ENCODE measurements at regions not wholly inside any gene's neighbourhood (a gene's known extent, or its start where the extent isn't known, plus 50 kb on each side); places are given as distances from the start of the nearest gene placed in this dataset.
"Not testable (repeated sequence)": the region's sequence is repeated elsewhere in the genome, so short reads cannot be mapped to it uniquely, and the experiment has no call there.

DNA sequence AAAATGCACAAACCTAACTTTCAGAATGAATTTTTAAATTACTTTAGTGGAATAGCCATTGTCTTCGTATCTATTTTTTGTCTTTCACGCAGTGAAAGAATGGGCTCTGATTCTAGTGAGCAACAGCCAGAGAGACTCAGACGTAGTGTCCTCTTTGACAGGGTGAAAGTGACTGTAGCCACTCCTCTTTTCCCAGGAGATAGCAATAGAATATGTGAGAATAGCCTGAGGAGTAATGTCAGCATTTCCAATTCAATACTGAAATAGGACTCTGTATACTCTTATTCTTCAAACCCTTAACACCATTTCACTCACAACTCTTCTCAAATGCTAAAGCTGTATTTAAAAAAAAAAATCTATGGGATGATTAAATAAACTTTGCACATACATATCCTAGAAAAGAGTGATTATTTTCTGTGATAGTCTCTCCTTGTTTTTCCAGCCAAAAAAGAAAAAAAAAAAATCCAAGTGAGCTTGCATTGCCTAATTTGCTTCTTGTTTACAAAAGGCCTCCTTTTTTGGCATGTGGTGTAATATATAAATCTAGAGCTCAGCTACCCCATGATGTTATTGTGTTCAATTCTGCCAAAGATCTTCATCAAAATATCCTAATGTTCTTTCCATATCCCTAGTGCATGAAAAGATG lies 626.1 kb upstream of the SLITRK6 start:
- no peak for DNase-seq (ENCODE audit: low spot score)

GRCh38 chr13:86426437-86426836 lies 627.2 kb upstream of the SLITRK6 start:
- no peak for DNase-seq (ENCODE audit: low spot score)

- no peak for DNase-seq (ENCODE audit: low spot score)
Measured at GRCh38 chr13:86429756-86430155, 630.5 kb upstream of the SLITRK6 start.

GRCh38 chr13:86438034-86438433 lies 638.8 kb upstream of the SLITRK6 start:
- no peak for DNase-seq (ENCODE audit: low spot score)

GRCh38 chr13:86445206-86445605 lies 646.0 kb upstream of the SLITRK6 start:
- no peak for DNase-seq (ENCODE audit: low spot score)

- no peak for DNase-seq (ENCODE audit: low spot score)
Measured at GRCh38 chr13:86445672-86446071, 646.5 kb upstream of the SLITRK6 start.

GRCh38 chr13:86446311-86446710 lies 647.1 kb upstream of the SLITRK6 start:
- DNase-seq (ENCODE audit: low spot score): no peak

DNA sequence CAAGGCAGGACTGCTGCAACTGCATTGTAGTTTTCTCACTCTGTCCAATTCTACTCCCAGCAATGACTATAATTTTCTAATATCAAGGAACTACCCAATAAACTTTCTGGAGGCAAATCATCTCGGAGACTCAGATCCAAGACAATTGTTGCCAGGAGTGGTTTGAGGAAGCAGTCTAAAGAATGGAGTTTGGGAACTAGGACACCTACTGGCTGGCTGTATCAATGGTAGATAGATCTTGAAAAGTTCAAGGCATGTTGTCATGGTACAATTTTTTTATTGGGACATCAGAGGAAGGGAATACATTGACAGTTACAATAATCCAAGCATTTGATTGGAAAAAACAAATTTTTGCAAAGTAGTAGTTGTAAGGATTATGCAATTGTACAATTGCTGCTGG lies 648.3 kb upstream of the SLITRK6 start:
- no peak for DNase-seq (ENCODE audit: low spot score)

- no peak for DNase-seq (ENCODE audit: low spot score)
Measured at GRCh38 chr13:86462011-86462410, 662.8 kb upstream of the SLITRK6 start.

DNA sequence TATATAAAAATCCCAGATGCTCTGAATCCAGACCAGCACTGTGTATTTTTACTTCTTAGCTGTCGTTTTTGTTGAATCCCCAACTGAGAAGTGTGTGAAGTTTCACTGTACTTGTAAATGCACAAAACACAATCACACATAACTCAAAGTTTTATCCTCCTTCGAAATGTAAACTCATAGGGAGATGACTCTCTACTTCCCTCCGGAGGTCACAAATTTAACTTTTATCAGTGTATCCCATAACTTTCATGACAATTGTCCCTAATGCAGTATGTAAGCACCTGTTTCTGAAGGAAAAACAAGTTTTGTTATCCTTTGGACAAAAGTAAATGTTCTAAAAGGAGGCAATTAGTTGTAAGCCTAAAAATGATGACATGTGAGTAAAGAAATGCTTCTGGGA lies 665.0 kb upstream of the SLITRK6 start:
- DNase-seq (ENCODE audit: low spot score): no peak

- DNase-seq (ENCODE audit: low spot score): no peak
Measured at GRCh38 chr13:86474971-86475370, 675.8 kb upstream of the SLITRK6 start.

- DNase-seq (ENCODE audit: low spot score): no peak
Measured at GRCh38 chr13:86476656-86477055, 677.4 kb upstream of the SLITRK6 start.

DNA sequence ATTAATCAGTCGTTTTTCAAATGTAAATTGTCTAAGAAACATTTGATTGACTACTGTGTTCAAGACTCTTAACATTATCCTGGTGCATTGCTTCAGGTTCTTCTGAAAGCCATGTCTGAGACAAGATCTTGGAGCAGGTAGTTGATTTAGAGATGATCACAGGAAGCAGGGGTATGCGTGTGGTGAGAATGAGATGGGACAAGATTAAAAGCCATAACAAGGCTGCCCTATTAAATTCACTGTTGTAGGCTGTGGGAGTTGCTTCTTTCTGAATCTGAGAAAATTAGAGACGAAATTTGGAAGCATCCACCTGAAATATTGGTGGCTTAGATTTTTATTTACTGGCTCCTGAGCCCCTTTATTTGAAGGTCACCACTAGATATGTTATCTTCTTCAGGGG lies 687.4 kb upstream of the SLITRK6 start:
- DNase-seq (ENCODE audit: low spot score): no peak

DNA sequence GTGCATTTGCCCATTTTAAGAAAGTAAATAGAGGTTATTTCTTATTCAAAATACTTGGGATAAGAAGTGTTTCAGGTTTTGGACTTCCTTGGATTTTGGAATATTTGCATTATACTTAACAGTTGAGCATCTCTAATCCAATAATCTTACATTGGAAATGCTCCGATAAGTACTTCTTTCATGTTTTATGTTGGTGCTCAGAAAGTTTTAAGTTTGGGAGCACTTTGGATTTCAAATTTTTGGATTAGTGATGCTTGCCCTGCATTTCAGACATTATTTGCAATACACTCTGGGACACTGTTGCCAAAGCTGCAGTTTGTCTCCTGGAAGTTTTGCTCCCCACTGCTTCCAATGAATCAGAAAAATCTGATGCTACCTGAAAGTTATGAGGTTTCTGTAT lies 691.9 kb upstream of the SLITRK6 start:
- DNase-seq (ENCODE audit: low spot score): no peak

- not testable (repeated sequence) for DNase-seq (ENCODE audit: low spot score)
Measured at GRCh38 chr13:86501931-86502330, 702.7 kb upstream of the SLITRK6 start.

DNA sequence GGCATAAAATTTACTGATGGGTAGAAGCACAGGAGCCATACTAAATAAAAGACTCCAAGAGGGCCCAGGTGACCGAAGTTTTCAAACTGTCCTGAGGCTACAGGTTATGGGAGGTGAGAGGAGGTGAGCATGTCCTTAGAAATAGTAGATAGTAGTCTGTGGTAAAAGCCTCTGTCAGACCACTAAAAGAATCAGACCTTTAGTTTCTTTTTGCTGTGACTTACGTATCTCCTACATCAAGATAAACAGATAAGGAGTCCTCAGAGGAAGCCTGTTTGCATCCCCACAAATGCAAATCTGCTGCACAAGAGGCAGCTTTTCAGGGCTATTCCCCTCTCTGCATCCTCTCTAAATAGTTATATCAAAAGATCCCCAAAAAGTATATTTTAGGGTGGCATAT lies 711.6 kb upstream of the SLITRK6 start:
- DNase-seq (ENCODE audit: low spot score): no peak

DNA sequence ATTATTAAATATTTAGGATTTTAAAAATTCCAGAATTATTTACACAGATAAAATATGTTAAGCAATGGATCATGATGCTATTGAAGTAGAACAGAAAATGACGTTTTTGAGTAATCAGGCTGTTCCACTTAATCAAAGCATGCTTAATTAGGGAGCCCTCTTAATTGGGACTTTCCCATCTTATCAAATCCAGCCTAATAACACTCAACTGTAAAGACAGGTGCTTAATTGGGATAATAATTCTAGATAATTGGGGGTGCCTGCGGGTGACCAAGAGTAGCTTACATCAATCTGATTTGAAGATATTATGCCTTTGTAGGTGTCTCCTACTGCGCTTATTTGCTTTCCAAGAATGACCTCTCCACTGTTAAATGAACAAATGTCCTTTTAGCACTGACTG lies 742.2 kb upstream of the SLITRK6 start:
- no peak for DNase-seq (ENCODE audit: low spot score)

GRCh38 chr13:86554066-86554465 lies 754.8 kb upstream of the SLITRK6 start:
- DNase-seq (ENCODE audit: low spot score): no peak

- DNase-seq (ENCODE audit: low spot score): no peak
Measured at GRCh38 chr13:86559901-86560300, 760.7 kb upstream of the SLITRK6 start.

- no peak for DNase-seq (ENCODE audit: low spot score)
Measured at GRCh38 chr13:86562866-86563265, 763.6 kb upstream of the SLITRK6 start.

DNA sequence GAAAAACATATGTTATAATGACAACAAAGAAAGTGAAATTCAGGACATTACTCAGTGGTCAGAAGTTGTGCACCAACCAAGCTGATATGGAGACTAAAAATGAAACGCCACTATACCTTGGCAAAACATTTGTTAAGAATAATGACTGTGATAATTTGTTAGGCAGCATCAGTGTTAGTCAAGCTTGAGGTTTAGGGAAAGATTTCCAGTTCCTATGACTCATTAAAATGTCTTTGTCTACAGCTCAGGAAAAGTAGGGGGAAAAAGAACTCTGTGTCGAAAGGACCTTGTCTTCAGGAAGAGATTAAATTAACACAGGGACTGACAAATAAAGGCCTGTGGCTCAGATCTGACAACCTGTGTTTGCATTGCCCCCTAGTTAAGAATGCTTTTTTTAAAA lies 764.1 kb upstream of the SLITRK6 start:
- no peak for DNase-seq (ENCODE audit: low spot score)

GRCh38 chr13:86567119-86567518 lies 767.9 kb upstream of the SLITRK6 start:
- no peak for DNase-seq (ENCODE audit: low spot score)

GRCh38 chr13:86569119-86569518 lies 769.9 kb upstream of the SLITRK6 start:
- no peak for DNase-seq (ENCODE audit: low spot score)

DNA sequence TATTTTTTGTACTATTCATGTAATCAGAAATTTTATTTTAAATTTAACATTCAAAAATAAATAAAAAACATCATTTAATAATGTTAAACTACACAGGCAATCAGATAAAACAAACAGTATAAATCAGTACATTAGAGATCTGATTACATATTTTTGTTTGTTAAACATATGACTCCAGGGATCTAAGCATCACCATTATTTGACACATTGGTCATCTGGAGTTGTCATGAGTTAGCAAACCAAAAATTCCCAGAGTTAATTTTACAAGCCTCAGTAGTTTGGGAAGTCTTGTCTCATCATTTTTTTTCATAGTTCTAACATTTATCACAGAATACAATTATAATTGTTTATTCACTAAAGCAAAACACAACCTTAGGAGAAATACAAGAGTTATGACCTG lies 770.8 kb upstream of the SLITRK6 start:
- no peak for DNase-seq (ENCODE audit: low spot score)

DNA sequence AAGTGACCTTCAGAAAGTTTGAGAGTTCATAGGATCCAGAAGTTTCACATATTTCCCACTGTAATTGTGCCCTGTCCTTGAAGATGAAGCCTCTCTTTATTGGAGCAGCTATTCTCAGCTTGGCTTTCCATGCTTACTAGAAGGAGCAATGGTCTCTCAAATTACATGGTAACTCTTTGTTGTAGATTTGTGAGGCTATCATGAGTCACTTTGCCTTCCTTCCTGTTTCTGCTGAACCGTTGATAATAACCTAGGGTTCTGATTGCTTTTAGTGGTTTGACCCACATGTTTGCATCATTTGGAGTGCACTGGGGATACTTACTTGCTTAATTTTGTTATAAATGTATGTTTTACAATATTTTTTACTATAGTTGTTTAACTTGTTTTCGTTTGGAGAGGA lies 772.9 kb upstream of the SLITRK6 start:
- no peak for DNase-seq (ENCODE audit: low spot score)
